A172 (cell line): ENCODE measurements at regions not wholly inside any gene's neighbourhood (a gene's known extent, or its start where the extent isn't known, plus 50 kb on each side); places are given as distances from the start of the nearest gene placed in this dataset.

Source experiments
- DNase-seq: peaks from one replicate; pipeline ENCODE4 v3.0.0-alpha.2; 2015; ENCODE audit warnings: low spot score

DNA sequence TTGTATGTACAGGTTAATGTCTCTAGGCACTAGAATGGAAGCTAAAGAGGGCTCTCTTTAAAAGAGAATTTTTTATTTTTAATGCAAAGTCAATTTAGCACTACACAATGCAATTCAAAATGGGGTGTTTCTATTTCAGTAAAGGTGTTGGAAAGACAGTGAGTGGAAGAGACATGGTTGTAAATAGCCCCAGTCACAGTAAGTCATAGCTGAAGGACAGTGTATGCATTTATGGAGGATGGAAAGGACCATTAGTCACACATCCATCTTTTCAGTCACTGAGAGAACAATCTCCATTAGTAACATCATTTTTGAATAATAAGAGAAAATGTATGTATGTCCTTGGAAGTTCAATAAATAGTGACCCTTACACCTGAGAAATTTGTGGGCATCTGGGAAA is 148.0 kb downstream of the PDHA2 start:
- DNase-seq: no peak

DNA sequence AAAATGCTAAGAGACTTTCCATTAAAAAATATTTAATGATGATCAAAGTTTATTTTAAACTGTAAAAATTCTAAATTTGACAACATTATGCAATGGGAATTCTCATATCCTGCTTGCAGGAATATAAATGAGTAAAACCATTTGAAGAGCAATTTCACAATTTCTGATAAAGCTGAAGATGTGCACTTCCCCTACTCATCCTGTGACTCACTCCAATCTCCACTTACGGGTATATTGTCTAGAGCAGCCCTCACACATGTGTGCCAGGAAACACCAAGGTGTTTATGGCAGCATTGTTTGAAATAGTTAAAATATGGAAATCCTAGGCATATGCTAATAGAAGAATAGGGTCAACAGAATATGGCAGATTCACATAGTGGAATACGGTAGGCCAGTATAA is 158.4 kb downstream of the PDHA2 start:
- DNase-seq: no peak

DNA sequence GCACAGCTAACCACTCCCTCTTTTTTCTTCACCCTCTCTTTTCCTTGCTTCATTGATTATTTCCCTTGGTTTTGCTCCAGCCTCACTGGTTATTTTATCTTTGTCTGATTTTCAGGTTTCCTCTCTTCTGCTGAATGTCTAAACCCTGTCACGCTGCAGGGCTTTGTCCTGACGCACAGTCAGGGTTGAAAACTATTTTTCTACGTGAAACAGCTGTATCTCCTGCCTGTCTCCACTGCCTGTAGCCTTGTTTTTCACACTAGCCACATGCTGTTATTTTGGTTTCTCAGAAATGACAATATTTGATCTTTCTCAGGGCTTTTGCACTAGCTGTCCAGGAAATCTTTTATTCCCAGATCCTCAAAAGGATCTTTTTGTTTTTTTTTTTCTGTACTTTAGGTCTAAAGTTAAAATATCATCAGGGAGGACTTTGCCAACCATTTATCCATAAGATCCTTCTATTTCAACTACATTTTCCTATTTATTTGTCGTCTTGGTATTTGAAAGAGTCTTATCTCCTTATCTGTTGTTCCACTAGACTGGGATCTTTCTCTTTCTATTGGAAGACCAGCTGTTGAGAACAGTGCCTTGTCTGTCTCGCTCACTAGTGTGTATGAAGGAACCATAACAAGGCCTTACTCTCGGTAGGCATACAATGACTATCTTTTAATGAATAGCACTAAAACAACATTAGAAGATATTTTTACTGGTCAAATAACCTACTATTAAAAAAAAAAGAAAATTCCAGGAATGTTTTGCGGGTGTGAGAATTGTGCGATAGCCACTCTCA is 164.3 kb downstream of the PDHA2 start:
- no peak for DNase-seq

DNA sequence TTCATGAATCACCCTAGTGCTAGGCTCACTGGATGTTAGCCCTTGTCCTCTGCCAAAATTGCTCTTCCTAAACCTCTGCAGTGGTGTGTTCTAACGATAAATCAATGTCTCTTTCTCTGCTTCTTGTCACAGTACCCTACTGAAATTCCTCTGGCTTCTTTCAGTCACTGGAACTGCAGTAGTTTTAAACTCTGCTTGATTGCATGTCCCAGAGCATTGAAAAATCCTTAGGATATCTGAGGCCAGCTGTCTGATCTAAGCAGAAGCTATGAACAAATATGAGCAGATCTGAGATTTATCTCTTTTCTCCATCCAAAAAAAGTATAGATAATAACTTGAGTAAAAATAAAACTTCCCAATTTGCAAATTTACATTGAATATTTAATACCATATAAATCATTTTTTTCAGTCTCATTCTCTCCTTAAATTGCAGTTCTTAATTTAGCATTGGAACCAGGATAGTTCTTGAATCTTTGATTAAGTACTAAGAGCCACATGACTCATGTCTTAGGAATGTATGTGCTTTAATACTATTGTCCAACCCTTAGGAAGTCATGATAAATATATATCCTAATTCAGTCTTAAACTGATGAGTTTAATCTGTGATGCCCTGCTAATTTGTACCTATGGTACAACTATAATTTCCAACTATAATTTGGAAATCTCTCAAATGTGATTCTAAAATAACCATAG is 169.7 kb downstream of the PDHA2 start:
- DNase-seq: peak; percentile 54

DNA sequence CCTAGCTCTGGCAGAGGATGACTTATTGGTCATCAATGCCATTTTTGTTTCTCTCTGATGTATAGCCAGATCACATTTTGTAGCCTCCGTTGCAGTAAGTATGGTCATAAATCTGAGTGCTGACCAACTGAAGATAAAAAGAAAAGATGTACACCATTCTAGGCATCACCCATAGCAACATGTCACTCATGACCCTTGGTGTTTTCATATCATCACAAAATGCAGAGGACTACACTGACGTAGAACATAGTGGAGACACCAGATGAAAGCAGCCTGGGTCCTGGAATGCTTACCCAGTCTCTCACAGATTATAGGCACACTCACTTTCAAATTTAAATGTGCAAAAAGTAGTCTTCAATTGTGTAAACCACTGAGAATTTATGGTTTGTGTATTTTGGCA is 172.8 kb downstream of the PDHA2 start:
- DNase-seq: no peak

DNA sequence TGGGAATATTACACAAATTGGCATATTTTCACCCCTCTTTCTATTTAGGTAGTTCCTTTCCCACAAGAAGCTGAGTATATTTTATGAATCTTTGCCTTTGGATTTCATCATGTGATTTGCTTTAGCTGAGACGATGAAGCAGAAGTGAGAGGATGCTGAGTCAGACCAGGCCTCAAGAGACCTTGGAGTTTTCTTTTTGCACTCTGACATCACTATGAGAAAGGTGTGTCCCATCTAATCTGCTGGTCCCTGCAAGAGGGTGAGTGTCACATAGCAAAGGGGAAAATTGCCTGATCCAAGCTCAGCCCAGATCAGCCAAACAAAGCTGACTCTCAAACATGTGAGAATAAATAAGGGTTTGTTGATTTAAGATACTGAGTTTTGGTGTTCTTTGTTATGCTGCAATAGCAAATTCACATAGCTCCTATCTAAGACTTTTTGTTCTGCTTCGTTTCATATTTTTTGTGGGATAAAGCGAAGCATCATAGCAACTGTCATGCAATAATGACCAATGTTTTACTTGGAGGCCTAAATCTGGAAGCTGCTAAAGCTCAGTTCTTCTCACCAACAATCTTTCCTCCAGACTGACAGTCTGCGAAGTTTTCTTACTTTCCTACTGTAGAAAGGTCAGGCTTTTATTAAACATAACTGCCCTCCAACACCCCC is 176.9 kb downstream of the PDHA2 start:
- DNase-seq: peak; percentile 41

DNA sequence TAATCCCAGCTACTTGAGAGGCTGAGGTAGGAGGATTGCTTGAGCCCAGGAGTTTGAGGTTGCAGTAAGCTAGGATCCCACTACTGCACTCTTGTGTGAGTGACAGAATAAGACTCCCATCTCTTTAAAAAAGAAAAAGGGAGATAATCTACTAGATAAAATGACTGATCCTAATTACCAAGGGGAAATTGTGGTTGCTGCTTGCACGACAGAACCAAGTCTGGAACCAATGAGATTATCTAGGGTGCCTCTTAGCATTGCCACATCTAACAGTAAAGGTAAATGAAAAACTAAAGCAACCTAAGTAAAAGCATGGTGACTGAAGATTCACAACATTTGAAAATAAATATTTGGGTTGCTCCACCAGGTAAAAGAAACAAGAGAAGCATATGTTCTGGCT is 185.1 kb downstream of the PDHA2 start:
- DNase-seq: no peak

DNA sequence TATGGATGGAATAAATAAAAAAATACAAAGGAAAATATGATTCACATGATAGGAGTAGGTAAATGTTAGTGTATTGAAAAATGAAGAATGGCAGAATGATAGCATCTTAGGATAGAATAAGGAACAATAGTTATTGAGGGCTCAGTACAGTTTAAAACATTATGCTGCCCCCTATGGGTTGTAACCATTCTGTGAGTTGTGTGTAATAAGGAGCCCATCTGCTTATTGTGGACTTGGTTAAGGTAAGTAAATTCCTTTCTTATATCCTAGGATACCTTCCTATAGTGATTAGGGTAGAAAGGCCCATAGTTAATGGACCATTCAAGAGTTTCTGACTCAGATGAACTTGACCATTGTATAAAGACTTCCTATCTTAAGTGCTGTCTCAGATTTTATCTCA is 195.8 kb downstream of the PDHA2 start:
- peak; percentile 34 for DNase-seq

DNA sequence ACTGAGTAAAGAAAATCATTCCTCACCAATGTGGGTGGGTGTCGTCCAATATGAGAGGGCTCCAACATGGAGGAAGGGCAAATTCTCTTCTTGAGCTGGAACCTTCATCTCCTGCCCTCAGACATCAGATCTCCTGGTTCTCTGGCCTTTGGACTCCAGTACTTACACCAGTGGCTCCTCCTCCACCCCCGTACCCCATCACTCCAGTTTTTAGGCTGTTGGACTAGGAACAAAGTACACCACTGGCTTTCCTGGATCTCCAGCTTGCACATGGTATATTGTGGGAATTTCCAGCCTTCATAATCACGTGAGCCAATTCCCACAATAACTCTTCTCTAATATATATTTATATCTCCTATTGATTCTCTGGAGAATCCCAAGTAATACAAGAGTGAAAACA is 196.9 kb downstream of the PDHA2 start:
- no peak for DNase-seq

DNA sequence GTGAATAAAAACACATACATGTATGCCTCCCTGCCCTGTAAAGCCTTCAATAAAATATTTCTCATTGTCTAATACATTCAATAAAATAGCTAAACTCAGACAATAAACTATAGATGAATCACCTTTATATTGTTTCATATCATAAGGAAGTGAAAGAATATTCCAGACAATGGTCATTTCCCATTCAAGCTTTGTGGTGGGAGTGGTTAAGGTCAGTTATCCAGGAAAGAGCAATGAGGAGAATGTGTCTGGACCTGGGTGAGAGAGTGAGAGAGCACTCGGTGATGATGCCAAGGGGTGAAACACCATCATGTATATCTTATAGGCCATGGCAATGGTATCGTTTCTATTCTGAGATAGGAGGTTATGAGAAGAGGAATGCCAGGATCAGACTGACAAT is 197.8 kb downstream of the PDHA2 start:
- no peak for DNase-seq

DNA sequence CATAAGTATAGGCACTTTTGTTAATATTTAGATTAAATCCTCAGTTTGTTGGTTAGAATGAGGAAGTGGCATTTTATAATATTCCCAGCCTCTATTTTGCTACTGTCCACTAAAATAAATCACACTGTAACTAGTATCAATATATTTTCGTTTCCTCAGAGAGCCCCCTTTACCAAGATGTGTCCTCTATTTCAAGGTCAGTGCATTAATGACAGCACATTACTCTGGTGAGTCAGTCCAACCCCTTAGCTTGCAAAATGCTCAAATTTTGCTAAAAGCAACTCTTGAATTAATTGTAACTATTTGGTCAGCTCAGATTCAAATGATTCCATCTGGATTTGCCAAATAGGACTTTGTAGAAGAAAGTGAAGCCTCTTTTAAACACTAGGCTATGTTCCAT is 199.3 kb downstream of the PDHA2 start:
- no peak for DNase-seq

DNA sequence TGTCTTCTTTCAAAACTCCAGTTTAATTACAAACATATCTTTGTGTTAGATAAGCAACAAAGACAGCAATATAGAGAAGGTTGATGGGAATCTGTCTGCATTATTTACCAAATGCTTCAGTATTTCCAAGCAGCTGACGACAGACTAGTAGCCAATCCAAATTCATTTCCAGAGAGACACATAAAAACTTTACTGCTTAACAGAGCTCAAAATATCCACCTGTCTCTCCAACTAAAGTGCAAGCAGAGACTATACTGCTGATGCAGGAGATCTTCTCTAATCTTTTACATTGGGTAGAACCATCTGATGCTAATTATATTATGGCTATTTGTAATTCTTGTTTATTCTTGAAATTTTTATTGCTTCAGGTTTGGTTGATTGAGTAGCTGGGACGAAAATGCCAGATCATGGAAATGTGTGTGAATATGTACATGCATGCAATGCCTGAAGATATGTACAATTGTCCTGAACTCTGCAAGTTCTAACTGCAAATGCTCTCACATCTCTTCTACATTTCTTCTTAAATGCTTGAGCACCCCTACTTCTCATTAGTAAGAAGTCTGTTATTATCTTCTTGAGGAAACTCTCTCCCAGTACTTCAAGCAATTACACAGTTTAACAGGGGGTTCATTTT is 200.0 kb downstream of the PDHA2 start:
- DNase-seq: no peak

DNA sequence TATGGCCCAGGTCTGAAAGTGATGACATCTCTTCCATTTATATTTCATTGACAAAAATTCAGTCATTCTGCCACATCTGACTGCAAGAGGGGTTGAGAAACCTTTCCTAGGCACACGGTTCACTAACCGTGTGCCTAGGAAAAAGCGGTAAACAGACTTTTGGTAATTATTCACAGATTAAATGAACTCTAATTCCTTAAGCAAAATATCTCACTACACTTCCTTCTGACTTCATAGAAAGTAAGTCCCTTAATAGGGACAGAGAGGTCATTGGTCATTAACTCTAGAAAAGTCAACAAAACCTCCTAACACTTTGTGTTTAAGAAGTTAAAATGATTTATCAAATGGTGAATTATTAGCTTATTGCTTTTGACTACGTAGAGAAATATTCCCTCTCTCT is 205.1 kb downstream of the PDHA2 start:
- no peak for DNase-seq

DNA sequence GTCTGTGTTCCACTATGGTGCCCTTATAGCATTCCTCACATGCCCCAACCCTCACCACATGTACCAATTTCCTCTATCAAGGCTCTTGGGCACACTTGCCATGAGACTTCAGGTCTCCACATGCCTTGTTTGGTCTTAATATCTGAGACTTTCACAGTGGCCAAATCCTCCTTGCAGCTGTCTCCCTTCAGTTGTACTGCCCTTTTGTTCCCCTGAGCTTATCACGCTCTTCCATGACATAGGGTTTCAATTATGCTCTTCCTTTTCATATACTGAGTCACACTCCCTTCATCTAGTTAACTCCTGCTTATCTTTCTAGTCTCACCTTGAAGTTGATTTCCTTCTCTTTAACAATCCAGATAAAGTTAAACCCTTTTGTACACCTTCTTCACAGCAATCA is 212.9 kb downstream of the PDHA2 start:
- DNase-seq: no peak

DNA sequence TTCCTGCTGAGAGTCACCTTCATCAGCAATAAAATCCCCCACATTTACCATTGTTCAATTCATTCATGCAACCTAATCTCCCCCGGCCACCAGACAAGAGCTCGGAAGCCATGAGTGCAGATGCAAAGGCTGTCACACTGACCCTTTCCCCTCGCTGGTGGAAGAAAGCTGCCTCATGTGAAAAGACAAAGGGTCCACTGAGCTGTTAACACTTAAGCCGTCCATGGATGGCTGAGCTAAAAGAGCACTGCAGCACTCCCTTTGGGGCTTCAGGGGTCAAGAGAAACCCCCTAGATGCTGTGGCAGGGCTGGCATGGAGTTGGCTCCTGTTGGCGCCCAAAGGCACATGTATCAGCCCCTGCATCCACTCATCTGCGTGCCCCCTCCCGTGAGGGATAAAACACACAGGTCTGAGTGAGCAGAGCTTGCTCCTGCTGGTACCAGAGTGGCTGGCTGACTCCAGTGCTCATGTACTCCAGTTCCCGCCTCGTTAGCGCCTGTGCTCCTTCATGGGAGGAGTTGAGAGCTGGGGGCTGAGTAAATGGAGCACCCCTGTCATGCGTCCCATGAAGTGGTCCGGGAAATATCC is 216.5 kb downstream of the PDHA2 start:
- DNase-seq: no peak

DNA sequence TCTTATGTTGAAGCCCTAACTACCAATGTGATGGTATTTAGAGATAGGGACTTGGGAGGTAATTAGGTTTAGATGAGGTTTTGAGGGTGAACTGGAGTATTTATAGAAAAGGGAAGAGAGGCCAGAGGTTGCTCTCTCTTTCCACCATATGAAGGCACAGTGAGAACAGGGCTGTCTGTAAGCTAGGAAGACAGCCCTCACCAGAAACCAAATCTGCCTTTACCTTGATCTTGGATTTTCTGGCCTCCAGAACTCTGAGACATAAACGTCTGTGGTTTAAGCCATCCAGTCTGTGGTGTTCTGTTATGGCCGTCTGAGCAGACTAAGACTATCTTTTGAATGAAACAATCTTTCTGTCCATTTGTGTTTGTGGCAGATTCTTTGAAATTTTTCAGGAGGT is 223.7 kb downstream of the PDHA2 start:
- no peak for DNase-seq

DNA sequence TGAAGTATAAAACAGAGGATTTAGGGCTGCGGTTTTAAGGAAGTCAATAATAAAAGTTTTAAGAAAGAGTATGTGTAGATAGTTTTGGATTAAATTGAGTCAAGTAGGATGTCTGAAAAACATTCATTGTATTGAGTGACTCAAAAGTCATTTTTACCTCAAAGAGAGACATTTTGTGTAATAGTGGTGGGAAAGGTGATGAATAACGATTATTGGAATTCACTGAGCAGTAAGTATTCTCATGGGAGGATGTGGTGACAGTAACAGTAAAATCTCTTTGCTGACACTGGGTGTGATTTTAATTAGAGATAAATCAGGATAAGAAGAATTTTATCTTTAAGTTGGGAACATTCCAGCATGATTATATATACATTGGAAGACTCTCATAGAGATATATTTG is 233.6 kb downstream of the PDHA2 start:
- peak; percentile 37 for DNase-seq

DNA sequence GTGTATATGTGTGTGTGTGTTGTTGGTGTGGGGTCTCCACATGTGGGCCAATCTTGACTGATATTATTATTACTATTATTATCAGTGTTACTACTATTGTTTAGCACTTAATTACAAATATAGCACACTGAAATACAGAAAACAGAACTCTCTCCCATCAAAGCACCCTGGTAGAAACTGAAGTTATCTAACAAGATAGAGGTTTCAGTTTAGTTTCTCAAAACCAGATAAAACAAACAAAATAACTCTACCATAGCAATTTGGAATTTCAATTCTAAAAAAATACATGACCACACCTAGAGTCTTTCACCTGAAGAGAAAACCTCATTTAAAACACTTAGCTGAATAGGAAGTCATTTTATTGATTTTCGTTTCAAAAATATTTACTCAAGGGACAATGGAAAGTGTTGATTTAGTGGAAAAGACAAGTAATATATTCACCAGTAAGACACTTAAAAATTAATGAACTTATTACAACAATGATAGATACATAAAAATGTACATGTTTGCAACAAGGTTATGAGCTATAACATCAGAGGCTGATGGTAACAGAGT is 252.3 kb downstream of the PDHA2 start:
- DNase-seq: no peak

DNA sequence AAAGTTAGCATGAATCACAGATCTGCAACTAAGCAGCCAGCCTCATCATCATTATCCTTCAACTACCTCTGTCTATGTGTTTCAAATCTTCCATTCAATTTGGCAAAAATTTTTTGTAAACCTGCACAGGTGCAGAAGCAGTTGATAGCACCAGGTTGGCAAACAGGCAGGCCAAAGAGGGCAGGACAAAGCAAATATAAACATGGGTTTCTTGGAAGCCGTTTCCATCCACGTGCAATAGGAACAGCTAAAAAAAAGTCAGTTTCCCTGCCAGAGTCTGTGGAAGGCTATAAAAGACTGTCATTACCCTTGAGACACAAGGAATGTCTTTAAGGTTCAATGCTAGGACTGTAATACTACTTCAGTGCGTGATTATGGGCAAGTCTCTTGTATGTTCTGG is 253.2 kb downstream of the PDHA2 start:
- DNase-seq: no peak

DNA sequence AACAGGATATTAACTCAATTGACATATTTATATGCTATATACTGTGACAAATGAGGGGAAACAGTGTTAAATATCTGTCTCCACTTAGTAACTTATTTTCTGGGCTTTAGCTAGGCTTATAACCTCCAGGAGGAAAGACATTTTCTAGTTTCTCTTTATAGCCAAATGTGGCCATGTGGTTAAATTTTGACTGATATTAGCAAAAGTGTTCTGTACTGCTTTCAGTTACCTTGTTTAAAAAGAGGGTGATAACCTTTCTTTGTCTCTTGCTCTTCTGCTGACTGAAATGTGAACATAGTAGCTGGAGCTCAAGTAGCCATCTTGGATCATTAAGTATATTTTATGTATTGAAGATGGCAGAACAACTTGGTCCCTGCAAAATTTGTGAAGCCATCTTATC is 253.7 kb downstream of the PDHA2 start:
- DNase-seq: no peak

DNA sequence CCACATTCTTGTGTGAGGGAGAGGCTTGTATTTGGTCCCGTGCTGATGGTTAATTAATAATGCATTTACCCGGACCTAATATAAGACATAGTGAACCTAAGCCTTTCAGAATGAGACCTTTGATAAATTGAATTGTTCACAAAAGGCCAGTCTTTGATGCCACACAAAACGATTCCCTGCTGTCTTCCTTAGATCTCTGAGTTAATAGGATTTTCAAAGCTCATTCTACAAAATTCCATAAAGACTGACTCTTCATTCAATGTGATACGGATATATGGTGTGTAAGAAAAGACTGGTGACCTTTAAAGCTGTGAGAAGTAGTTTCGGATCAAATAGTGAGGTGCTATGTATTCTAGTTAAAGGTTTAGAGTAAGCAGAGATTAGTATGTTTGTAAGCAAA is 254.3 kb downstream of the PDHA2 start:
- no peak for DNase-seq

DNA sequence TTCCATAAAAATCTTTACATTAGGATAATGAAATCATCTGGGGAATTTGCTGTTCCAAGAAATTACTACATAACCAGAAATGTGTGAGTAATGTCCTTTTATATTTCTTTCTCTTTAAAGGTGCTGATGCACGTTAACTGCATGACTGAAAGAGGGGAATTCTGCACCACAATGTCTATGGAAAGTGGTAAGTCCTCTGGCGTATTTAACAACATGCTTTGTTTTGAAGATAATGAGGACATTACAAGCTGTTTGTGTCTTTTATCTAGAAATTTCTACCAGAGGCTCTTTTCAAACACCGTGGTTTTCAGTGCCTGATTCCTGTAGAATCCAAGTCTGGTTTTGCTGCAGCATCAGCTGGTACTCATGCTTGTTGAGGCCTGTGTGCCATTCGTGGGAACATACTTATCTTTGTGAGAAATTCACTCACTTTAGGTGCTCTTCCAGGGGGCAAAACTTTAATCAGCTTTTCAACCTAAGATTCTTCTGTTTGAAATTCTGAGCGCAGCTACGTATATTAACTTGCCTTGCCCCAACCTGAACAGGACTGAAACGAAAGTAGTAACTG is 257.2 kb downstream of the PDHA2 start:
- DNase-seq: peak; percentile 28
